Lower leg skin (tissue), 4 donors: ENCODE measurements at regions not wholly inside any gene's neighbourhood (a gene's known extent, or its start where the extent isn't known, plus 50 kb on each side); places are given as distances from the start of the nearest gene placed in this dataset.
"Not testable (repeated sequence)": the region's sequence is repeated elsewhere in the genome, so short reads cannot be mapped to it uniquely, and the experiment has no call there.

Experiments
- DNase-seq, 2 donors: peaks; one replicate each; pipeline ENCODE4 v3.0.0-alpha.2; 2019; ENCODE audit warnings: low spot score in 2 of 2
- H3K4me3 ChIP-seq: fragments of 200-600 bp; sonication (generic); 2 replicates; pipeline ENCODE4 v1.5.1; 2017; ENCODE audit warnings: mild to moderate bottlenecking, low read depth; ENCODE audit not compliant: poor library complexity, severe bottlenecking
- CTCF ChIP-seq, 3 donors: fragments of 450-650 bp; IDR thresholded peaks; one replicate each; pipeline ENCODE4 v1.5.1; 2016; ENCODE audit warnings: antibody characterized with exemption in 3 of 3, mild to moderate bottlenecking in 3 of 3, moderate library complexity in 2 of 3
- POLR2A ChIP-seq, 2 donors: fragments of 450-650 bp; IDR thresholded peaks; one replicate each; pipeline ENCODE4 v1.6.1; 2016 to 2017; ENCODE audit warnings: antibody characterized with exemption in 2 of 2, mild to moderate bottlenecking in 1 of 2, moderate library complexity in 1 of 2
- WGBS, 2 donors: methylation state at CpG; one replicate each; pipeline ENCODE4 v1.1.5; 2018; 5-methylcytosine and 5-hydroxymethylcytosine counted together
- intact Hi-C: fragments of 100-400 bp; cut with DNase I; formaldehyde crosslinking; loops from one replicate; pipeline ENCODE4 v1.15.0; 2023; ENCODE audit warnings: low total_unique reads

GRCh38 chr20:1754749-1755148 lies 97.2 kb upstream of the SIRPG start:
- intact Hi-C loops: no loop called here
- no peak overlapping the region for H3K4me3 ChIP-seq
- TF ChIP-seq POLR2A (IDR thresholded peaks at IDR 0.05) (no peak), CTCF (IDR thresholded peaks at IDR 0.05) (no peak)
- no peak for DNase-seq
- WGBS, 2 donors: 69 to 76% methylated on average over 4 of the region's 4 CpGs

GRCh38 chr20:1754306-1754705 lies 96.7 kb upstream of the SIRPG start:
- intact Hi-C loops: no loop called here
- H3K4me3 ChIP-seq: no peak overlapping the region
- 60 to 61% methylated on average over 2 of the region's 2 CpGs for WGBS, 2 donors
- no peak for DNase-seq
- TF ChIP-seq CTCF (IDR thresholded peaks at IDR 0.05) (no peak), POLR2A (IDR thresholded peaks at IDR 0.05) (no peak)

GRCh38 chr20:1752045-1752444 lies 94.5 kb upstream of the SIRPG start:
- no peak for DNase-seq
- TF ChIP-seq CTCF (IDR thresholded peaks at IDR 0.05) (no peak), POLR2A (IDR thresholded peaks at IDR 0.05) (no peak)
- intact Hi-C loops: no loop called here
- H3K4me3 ChIP-seq: no peak overlapping the region

GRCh38 chr20:1748777-1749176 lies 91.2 kb upstream of the SIRPG start:
- intact Hi-C loops: no loop called here
- DNase-seq: no peak
- TF ChIP-seq CTCF (IDR thresholded peaks at IDR 0.05) (no peak), POLR2A (IDR thresholded peaks at IDR 0.05) (no peak)
- no peak overlapping the region for H3K4me3 ChIP-seq

GRCh38 chr20:1747953-1748577 lies 90.5 kb upstream of the SIRPG start:
- H3K4me3 ChIP-seq: no peak overlapping the region
- no peak for TF ChIP-seq CTCF (IDR thresholded peaks at IDR 0.05)
- TF ChIP-seq POLR2A (IDR thresholded peaks at IDR 0.05): no peak
- WGBS, 2 donors: 25 to 46% methylated on average over 3 of the region's 3 CpGs
- intact Hi-C loops: no loop called here
- no peak for DNase-seq

- intact Hi-C loops, DNase-seq, H3K4me3 ChIP-seq: not testable (repeated sequence)
- 78 to 86% methylated on average over 3 to 4 of the region's 4 CpGs for WGBS, 2 donors
Observed at GRCh38 chr20:1742049-1742434, 84.5 kb upstream of the SIRPG start.
